ENCODE measurements at regions not wholly inside any gene's neighbourhood (a gene's known extent, or its start where the extent isn't known, plus 50 kb on each side); places are given as distances from the start of the nearest gene placed in this dataset.

- no peak for TF ChIP-seq CTCF (IDR thresholded peaks at IDR 0.05)
- TF ChIP-seq POLR2A (IDR thresholded peaks at IDR 0.05), result no peak
- TF ChIP-seq POLR2AphosphoS5 (IDR thresholded peaks at IDR 0.05; ENCODE audit: insufficient read depth in 1 of 2, low read depth in 1 of 2), result no peak
Observed at GRCh38 chr22:25281675-25282345, 62.4 kb downstream of the CRYBB2 start.

All from vagina (tissue), 2 donors.